Stimulated activated CD4-positive, alpha-beta T cell treated with anti-CD3 and anti-CD28 coated beads, Interleukin-1b, Interleukin-23, amount 100 ng/mL, for 1 hour (primary cell): ENCODE measurements at regions not wholly inside any gene's neighbourhood (a gene's known extent, or its start where the extent isn't known, plus 50 kb on each side); places are given as distances from the start of the nearest gene placed in this dataset.
A peak's percentile ranks its signal among the peaks of the same experiment; 100 is the strongest.
"Not testable (repeated sequence)": the region's sequence is repeated elsewhere in the genome, so short reads cannot be mapped to it uniquely, and the experiment has no call there.

ENCODE experiments used
- DNase-seq, 2 donors: peaks; one replicate each; pipeline ENCODE4 v3.0.0-alpha.2; 2020; ENCODE audit warnings: low read depth in 2 of 2

DNA sequence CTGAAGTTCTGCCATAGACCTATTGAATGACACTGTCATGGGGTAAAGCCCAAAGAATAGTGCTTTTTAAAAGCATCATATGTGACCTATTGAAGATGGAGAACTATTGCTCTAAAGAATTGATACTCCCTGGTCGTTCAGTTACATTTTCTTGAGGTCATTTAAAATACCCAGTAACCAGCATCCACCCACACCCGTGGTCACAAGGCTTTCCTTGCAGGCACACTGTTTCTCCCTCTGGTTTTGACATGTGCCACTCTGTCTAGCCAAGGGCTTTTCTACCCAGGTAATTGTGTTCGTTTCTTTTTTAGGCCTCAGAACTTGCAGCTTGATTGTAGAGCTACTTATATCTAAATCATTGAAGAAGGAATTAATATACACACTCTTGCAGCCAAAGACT lies 68.3 kb upstream of the LYZL2 start:
- no peak for DNase-seq

DNA sequence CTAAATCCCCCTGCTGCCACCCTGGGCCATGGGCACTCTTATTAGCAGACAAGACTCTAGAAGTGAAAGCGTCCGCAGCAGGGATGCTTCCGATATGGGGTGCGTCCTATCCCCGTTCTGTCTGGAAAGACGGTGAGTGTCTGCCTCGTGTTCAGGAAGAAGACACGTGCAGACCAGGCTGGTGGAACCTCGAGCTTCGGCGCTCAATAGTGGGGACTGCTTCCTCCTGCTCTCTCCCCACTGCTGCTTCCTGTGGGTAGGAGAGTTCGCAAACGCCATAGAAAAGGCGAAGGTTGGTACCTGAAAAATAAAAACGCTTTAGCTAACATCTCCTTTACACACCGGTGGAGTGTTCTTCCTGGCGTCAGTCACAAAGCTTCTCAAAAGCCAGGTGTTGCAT lies 67.7 kb upstream of the LYZL2 start:
- DNase-seq, result not testable (repeated sequence)

DNA sequence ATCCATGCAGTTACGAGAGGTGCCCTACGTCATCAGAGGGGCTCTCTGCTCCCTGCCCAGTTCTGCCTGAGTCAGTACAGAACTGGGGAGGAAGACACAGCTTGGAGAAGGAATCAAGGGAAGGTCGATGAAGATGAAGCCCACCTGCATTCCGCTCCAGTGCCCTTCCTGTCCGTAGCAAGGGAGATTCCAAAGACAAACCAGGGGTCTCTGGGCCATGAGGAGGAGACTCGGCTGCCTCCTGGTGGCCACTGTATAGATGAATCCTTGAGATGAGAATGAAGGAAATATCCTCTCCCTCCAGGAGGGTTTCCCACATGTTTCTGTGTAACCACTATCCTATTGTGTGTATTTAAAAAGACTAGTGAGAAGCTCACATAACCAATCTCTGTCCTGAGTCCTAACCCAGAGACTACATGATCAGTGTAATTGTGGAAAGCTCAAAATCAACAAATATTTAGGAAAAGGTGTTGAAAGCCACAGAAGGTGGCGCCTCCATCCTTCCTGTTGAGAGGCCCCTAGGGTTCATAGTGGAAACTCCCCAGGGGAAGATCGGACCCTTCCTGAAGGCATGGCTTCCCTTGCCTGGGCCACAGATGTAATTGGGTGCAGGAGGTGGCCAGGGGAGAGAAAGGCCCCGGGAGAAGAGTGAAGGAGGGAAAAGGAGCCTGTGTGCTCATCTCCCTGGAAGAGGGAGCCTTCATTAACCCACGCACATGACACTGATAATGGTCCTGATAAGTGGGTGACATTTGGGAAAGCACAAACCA lies 67.0 kb upstream of the LYZL2 start:
- not testable (repeated sequence) for DNase-seq

DNA sequence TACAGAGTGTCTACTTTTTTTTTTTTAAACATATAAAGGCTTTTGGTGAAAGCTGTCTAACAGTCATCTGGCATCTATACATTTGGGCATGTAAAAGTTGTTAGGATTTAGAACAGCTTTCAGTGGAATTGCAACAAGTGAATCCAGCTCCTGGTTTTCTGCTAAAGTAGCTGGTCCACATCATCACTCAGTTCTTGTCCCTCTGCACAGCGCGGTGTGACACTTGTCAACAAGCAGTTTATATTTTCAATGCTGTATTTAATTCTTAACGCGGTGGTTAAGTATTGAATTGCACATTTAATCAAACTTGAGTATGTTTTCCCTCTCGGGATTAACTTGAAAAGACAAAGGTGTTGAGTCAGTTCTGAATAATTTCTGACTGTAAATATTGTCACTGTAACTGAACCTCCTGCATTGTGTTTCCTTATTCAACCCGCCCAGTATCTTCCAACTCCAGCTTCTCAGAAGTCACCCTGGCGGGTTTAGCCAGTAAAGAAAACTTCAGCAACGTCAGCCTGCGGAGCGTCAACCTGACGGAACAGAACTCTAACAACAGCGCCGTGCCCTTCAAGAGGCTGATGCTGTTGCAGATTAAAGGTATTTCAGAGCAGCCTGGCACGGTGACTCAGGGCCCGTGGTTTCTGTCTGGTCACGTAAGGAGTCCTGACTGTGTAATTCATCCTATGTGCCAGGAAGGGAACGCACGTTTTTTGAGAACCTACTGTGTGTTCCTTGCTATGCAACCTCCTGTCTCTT lies 66.1 kb upstream of the LYZL2 start:
- peak in 1 of 2 donors; percentile 47 for DNase-seq

DNA sequence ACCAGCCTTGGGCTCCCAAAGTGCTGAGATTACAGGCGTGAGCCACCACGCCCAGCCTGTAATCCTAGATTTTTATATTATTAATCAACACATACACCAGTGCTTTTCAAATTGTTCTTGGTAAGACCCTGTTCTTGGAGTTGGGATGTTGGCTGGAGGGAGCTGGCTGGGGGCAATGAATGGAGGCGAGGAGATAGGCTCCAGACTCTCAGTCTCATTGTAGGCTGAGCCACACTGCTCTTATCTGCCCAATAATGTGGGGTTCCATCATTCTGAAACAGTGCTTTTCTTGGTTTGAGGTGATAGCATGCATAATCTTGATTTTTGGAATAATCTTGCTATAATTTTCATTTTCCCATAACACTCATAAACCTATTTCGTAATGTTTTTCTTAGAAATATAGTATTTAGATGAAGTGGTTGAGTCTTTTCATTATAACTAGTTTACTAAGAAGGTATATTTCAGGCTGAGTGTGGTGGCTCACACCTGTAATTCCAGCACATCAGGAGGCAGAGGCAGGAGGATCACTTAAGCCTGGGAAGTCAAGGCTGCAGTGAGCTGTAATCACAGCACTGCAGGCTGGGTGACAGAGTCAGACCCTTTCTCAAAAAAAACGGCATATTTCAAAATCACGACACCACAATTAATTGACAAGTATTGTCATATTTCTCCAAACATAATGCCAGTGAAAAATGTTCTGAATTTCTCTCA lies 65.1 kb upstream of the LYZL2 start:
- DNase-seq, result no peak

DNA sequence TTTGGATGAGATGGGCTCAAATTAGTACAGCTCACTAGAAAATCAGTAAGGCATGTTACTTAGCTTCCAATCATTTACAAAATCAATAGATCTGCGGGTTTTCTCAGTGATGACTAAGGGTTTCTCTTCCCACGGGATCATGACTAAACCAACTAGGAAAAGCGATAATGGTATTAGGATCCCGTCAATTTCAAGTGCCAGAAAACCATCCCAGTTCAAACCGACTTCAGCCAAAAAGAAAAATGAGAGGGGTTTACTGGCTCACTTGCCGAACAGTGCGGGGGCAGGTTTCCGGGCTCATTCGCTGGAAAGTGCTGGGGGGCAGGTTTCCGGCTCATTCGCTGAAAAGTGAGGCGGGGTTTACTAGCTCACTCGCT lies 62.1 kb upstream of the LYZL2 start:
- no peak for DNase-seq

DNA sequence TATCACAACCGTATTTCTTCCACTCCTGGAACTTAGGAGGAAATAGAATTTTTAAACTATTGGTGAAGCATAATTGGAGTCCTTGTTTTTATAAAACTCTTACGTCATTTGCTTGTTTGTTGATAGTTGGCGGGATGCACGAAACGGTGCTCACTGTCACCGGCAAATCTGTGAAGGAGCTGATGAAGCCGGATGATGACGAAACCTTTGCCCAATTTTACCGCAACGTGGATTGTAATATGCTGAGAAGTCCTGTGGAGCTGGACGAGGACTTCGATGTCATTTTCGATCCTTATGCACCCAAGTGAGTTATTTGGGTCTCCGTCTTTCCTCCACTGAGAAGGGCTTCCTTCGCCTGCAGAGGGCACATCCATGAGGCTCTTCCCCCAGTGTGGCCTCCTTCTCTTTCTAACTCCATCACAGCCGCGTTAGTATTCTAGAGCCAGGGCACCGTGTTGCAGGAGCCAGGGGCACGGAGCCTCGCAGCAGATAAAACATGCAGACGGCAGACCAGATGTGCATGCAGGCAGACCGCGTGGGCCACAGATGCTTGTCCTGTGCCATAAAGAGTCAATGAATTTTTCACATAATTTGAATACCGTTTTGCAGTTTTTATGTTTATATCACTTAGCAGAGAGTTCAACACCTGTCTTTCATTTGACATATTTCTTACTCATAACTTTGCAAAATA lies 61.5 kb upstream of the LYZL2 start:
- DNase-seq, result not testable (repeated sequence)

DNA sequence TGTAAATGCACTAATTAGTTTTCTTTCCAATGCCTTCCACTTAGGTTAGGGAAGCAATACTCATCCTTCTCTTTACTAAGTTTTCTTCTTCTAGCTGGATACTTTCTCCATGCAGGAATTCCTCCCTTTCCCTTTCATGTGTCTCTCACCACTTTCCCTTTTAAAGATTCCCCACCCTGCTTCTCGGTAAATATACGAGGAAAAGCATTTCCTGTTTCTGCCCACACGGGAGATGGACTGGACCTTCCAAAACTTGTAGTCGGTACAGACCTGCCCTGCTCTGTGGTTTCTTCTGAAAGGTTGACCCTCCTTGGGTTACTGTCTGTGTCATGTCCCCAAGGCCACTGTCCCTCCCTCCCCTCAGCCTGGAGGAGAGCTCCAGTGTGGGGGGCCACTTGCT lies 58.9 kb upstream of the LYZL2 start:
- DNase-seq, result no peak

DNA sequence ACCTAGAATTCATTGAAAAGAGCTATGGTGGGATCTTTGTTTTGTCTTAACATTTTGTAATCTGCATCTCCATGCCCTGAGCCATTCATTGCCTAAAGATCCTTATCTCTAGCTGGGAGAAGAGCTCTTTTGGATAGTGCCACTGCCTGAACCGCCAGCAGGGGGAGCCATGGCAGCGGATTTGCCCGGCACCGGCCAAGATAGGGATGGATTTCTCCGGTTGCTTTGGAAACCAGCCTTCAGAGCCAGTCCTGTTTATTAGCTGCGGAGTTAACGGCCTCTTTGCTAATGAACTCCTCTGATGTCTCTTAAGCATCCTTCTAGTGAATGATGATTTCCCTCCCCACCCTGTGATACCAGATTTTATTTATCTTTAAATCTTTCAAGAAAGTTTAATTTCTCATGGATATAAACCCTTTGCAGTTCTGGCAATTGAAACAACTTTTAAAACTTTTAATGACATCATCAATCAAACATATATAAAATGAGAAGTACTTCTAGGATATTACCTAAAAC lies 58.2 kb upstream of the LYZL2 start:
- peak; percentile 63 to 73 for DNase-seq

DNA sequence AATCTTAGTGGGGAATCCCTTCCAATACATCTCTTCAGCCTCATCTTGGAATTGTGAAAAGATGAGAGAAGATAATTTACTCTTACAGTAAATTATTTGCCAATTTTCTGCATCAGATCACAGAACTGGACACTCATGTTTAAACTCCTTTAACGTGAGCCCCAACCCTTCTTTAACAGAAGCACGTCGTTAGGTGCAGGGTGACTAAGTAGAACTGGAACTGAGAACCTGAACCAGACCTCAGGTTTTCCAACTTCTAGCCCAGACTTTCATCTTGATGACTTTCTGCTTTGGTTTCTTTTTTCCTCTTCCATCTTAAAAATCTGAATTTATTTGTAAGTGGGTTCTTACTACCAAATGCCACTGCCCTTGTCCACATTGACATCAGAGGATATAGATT lies 57.2 kb upstream of the LYZL2 start:
- DNase-seq, result no peak

DNA sequence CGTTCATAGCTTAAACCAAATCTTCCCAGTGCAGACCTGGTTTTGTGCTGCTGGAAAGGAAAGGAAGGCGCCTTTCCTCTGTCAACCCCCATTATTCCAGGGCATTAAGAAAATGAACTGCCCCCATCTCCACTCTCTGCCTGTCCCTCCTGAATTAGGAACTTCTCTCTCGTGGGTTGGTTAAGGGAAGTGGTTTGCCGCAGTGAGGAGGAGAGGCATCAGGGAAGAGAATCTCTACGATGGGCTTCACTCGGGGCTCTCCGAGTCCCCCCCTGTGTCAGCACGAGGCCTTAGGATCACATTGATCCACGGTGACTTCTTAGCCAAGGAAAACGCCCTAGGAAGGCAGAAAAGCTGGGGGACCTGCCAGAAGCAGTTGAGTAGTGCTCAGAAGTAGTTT lies 53.9 kb upstream of the LYZL2 start:
- DNase-seq, result no peak

DNA sequence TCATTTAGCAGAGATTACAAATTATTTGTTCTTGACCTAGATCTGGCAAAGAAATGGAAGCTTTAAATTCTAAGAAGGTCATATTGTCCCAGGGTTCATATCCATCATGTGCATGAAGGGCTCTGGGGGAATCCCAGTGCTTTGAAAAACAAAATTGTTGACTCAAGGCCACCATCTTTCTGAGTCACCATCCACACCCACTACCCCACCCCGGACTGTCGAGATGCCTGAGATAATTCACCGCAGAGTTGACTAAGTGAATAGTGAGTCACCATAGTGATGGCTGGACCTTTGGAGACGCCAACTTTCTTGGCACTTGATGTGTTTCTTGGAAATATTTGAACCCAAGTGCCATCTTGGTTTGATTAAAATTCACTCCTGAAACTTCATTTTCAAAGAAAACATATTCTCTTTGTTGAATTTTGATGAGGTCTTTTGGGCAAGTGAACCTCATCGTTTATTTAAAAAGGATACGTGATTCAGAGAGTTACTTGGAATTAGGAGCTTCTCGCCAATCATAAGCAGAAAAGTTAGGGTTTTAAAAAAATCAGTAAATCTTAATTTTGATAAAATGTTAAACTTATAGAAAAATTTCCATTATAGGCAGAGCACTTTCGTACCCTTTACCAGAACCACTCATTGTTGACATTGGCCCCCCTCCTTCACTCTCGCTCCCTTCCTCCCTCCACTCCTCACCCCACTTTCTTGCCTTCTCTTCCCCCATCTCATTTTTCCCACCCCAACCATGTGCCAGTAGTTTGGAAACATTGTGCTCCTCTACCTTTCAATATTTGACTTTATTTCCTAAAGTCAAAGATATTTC lies 53.0 kb upstream of the LYZL2 start:
- not testable (repeated sequence) for DNase-seq

DNA sequence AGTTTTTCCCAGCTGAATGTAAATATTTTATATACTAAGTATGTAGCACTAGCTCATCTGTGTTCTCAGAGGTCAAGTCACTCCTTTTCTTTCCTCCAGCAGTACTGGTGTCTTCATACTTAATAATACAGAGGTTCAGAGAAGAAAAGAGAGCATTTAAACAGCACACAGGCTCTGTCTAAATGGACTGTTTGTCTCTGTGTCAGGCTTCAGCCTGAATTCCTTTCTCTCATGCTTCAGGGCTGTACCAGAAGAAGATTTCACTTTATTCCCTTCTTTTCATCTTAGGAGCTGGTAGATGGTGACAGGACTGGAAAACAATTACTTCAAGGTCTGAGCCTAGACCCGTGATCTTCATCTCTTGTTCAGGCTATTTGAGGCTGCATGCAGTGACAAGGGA lies 51.4 kb upstream of the LYZL2 start:
- no peak for DNase-seq
